ENCODE measurements at regions not wholly inside any gene's neighbourhood (a gene's known extent, or its start where the extent isn't known, plus 50 kb on each side); places are given as distances from the start of the nearest gene placed in this dataset.

- Histone ChIP-seq H4K20me1 (ENCODE audit: insufficient read depth) (no peaks in the 10 kb centered on the region), H3K9me2 (ENCODE audit: insufficient read depth) (no peaks in the 10 kb centered on the region), H3K4me3 (no peak overlapping the region), H3K4me2 (no peak overlapping the region), H3K9me3 (ENCODE audit: insufficient read depth, low read depth) (peaks cover 3% of the 10 kb centered on the region), H3F3A (ENCODE audit: insufficient read depth, low read depth) (no peaks in the 10 kb centered on the region), H3K27ac (no peak overlapping the region), H3K27me3 (ENCODE audit: insufficient read depth, low read depth) (no peaks in the 10 kb centered on the region), H3K36me3 (ENCODE audit: low read depth) (no peaks in the 10 kb centered on the region), H2AFZ (no peak overlapping the region), H3K4me1 (replicated peaks; ENCODE audit: insufficient read depth) (no peaks in the 10 kb centered on the region), H3K79me2 (ENCODE audit: low read depth) (no peaks in the 10 kb centered on the region)
- ChIA-PET CTCF (no interaction called here), POLR2A (ENCODE audit: unreplicated experiment) (no interaction called here)
- intact Hi-C loops (cut with micrococcal nuclease; ENCODE audit: unreplicated experiment) = no loop called here
- TF ChIP-seq EZH2 (IDR thresholded peaks at IDR 0.05; ENCODE audit: low read depth) = no peak
- TF ChIP-seq CTCF (conservative IDR thresholded peaks at IDR 0.05) = no peak
- BruUV-seq (replicated peaks) = no TSS peak
- DNase-seq = no peak
Measured at GRCh38 chr12:67501362-67501761, 147.2 kb upstream of the DYRK2 start.

GRCh38 chr12:67504026-67504425 lies 144.5 kb upstream of the DYRK2 start:
- Histone ChIP-seq H3K4me1 (replicated peaks; ENCODE audit: insufficient read depth) (no peaks in the 10 kb centered on the region), H2AFZ (no peak overlapping the region), H3K9me3 (ENCODE audit: insufficient read depth, low read depth) (peaks cover 3% of the 10 kb centered on the region), H3K27ac (no peak overlapping the region), H3K36me3 (ENCODE audit: low read depth) (no peaks in the 10 kb centered on the region), H3K27me3 (ENCODE audit: insufficient read depth, low read depth) (no peaks in the 10 kb centered on the region), H3K9me2 (ENCODE audit: insufficient read depth) (0 out of 2 replicates have a peak, but pooled peaks cover 4% of the 10 kb centered on the region), H3K79me2 (ENCODE audit: low read depth) (no peaks in the 10 kb centered on the region), H3F3A (ENCODE audit: insufficient read depth, low read depth) (no peaks in the 10 kb centered on the region), H3K4me2 (no peak overlapping the region), H4K20me1 (ENCODE audit: insufficient read depth) (no peaks in the 10 kb centered on the region), H3K4me3 (no peak overlapping the region)
- no peak for DNase-seq
- TF ChIP-seq CTCF (conservative IDR thresholded peaks at IDR 0.05) = no peak
- TF ChIP-seq EZH2 (IDR thresholded peaks at IDR 0.05; ENCODE audit: low read depth) = no peak
- ChIA-PET POLR2A (ENCODE audit: unreplicated experiment) (no interaction called here), CTCF (no interaction called here)
- no TSS peak for BruUV-seq (replicated peaks)
- intact Hi-C loops (cut with micrococcal nuclease; ENCODE audit: unreplicated experiment) = no loop called here

GRCh38 chr12:67506739-67507138 lies 141.8 kb upstream of the DYRK2 start:
- DNase-seq = no peak

More at GRCh38 chr12:67506739-67507138, 141.8 kb upstream of the DYRK2 start:
- H3K4me2 ChIP-seq = no peak overlapping the region
- 0 out of 2 replicates have a peak, but pooled peaks cover 4% of the 10 kb centered on the region for H3K9me2 ChIP-seq (ENCODE audit: insufficient read depth)
- ChIA-PET CTCF (interaction anchor here (0.7 kb wide), 1 partner anchor 1104 kb away, joined by 3 read pairs; the partner anchor contains the start of gene RAP1B), POLR2A (ENCODE audit: unreplicated experiment) (no interaction called here)
- H3F3A ChIP-seq (ENCODE audit: insufficient read depth, low read depth) = no peaks in the 10 kb centered on the region
- no peak overlapping the region for H2AFZ ChIP-seq
- no peak overlapping the region for H3K4me3 ChIP-seq
- no peaks in the 10 kb centered on the region for H3K36me3 ChIP-seq (ENCODE audit: low read depth)
- no peaks in the 10 kb centered on the region for H3K27me3 ChIP-seq (ENCODE audit: insufficient read depth, low read depth)
- no TSS peak for BruUV-seq (replicated peaks)
- intact Hi-C loops (cut with micrococcal nuclease; ENCODE audit: unreplicated experiment) = no loop called here
- no peaks in the 10 kb centered on the region; the same call in 1 of the 2 replicates for H3K9me3 ChIP-seq (ENCODE audit: insufficient read depth, low read depth)
- H3K4me1 ChIP-seq (replicated peaks; ENCODE audit: insufficient read depth) = no peaks in the 10 kb centered on the region
- TF ChIP-seq EZH2 (IDR thresholded peaks at IDR 0.05; ENCODE audit: low read depth) (no peak), CTCF (conservative IDR thresholded peaks at IDR 0.05) (no peak)
- H4K20me1 ChIP-seq (ENCODE audit: insufficient read depth) = no peaks in the 10 kb centered on the region
- H3K27ac ChIP-seq = no peak overlapping the region
- no peaks in the 10 kb centered on the region for H3K79me2 ChIP-seq (ENCODE audit: low read depth)
